ENCODE measurements at regions not wholly inside any gene's neighbourhood (a gene's known extent, or its start where the extent isn't known, plus 50 kb on each side); places are given as distances from the start of the nearest gene placed in this dataset.
A peak's percentile ranks its signal among the peaks of the same experiment; 100 is the strongest.

- Histone ChIP-seq H3K27ac (ENCODE audit: low read depth, low read length) (no peak overlapping the region), H3K4me3 (ENCODE audit: low read depth, low read length) (no peak overlapping the region), H3K9me3 (ENCODE audit: control insufficient read depth, insufficient read depth, low read length) (no peaks in the 10 kb centered on the region), H3K4me1 (ENCODE audit: control insufficient read depth, insufficient read depth, low read length) (no peaks in the 10 kb centered on the region), H3K36me3 (ENCODE audit: control insufficient read depth, insufficient read depth, low read length) (no peaks in the 10 kb centered on the region), H3K27me3 (ENCODE audit: control insufficient read depth, insufficient read depth, low read length) (no peaks in the 10 kb centered on the region)
- no peak for DNase-seq (ENCODE audit: low read depth in 4 of 6, low spot score in 6 of 6)
- WGBS (ENCODE audit: insufficient coverage): 83% methylated on average over 1 of the region's 2 CpGs
Observed at GRCh38 chr3:22156868-22157267, 405.9 kb upstream of the ZNF385D start.

- no peaks in the 10 kb centered on the region for H3K36me3 ChIP-seq (ENCODE audit: control insufficient read depth, insufficient read depth, low read length)
- no peaks in the 10 kb centered on the region for H3K27me3 ChIP-seq (ENCODE audit: control insufficient read depth, insufficient read depth, low read length)
- H3K4me1 ChIP-seq (ENCODE audit: control insufficient read depth, insufficient read depth, low read length): no peaks in the 10 kb centered on the region
- no peak overlapping the region for H3K4me3 ChIP-seq (ENCODE audit: low read depth, low read length)
- no peak for DNase-seq (ENCODE audit: low read depth in 4 of 6, low spot score in 6 of 6)
- no peaks in the 10 kb centered on the region for H3K9me3 ChIP-seq (ENCODE audit: control insufficient read depth, insufficient read depth, low read length)
- no peak overlapping the region for H3K27ac ChIP-seq (ENCODE audit: low read depth, low read length)
- no CpG with 5 or more reads among the region's 4 CpGs for WGBS (ENCODE audit: insufficient coverage)
Observed at GRCh38 chr3:22157848-22158247, 406.8 kb upstream of the ZNF385D start.

GRCh38 chr3:22159004-22159695 is 408.1 kb upstream of the ZNF385D start:
- H3K9me3 ChIP-seq (ENCODE audit: control insufficient read depth, insufficient read depth, low read length): no peaks in the 10 kb centered on the region
- H3K27ac ChIP-seq (ENCODE audit: low read depth, low read length): no peak overlapping the region
- H3K4me3 ChIP-seq (ENCODE audit: low read depth, low read length): no peak overlapping the region
- no peaks in the 10 kb centered on the region for H3K36me3 ChIP-seq (ENCODE audit: control insufficient read depth, insufficient read depth, low read length)
- H3K27me3 ChIP-seq (ENCODE audit: control insufficient read depth, insufficient read depth, low read length): no peaks in the 10 kb centered on the region
- WGBS (ENCODE audit: insufficient coverage): 90% methylated on average over 1 of the region's 5 CpGs
- H3K4me1 ChIP-seq (ENCODE audit: control insufficient read depth, insufficient read depth, low read length): no peaks in the 10 kb centered on the region
- DNase-seq (ENCODE audit: low read depth in 4 of 6, low spot score in 6 of 6): no peak

- no peak for DNase-seq (ENCODE audit: low read depth in 4 of 6, low spot score in 6 of 6)
- Histone ChIP-seq H3K4me3 (ENCODE audit: low read depth, low read length) (no peak overlapping the region), H3K9me3 (ENCODE audit: control insufficient read depth, insufficient read depth, low read length) (no peaks in the 10 kb centered on the region), H3K27me3 (ENCODE audit: control insufficient read depth, insufficient read depth, low read length) (no peaks in the 10 kb centered on the region), H3K36me3 (ENCODE audit: control insufficient read depth, insufficient read depth, low read length) (no peaks in the 10 kb centered on the region), H3K27ac (ENCODE audit: low read depth, low read length) (no peak overlapping the region), H3K4me1 (ENCODE audit: control insufficient read depth, insufficient read depth, low read length) (no peaks in the 10 kb centered on the region)
Observed at GRCh38 chr3:22161315-22161714, 410.3 kb upstream of the ZNF385D start.

- Histone ChIP-seq H3K27ac (ENCODE audit: low read depth, low read length) (no peak overlapping the region), H3K27me3 (ENCODE audit: control insufficient read depth, insufficient read depth, low read length) (no peaks in the 10 kb centered on the region), H3K4me1 (ENCODE audit: control insufficient read depth, insufficient read depth, low read length) (no peaks in the 10 kb centered on the region), H3K9me3 (ENCODE audit: control insufficient read depth, insufficient read depth, low read length) (no peaks in the 10 kb centered on the region), H3K4me3 (ENCODE audit: low read depth, low read length) (no peak overlapping the region), H3K36me3 (ENCODE audit: control insufficient read depth, insufficient read depth, low read length) (no peaks in the 10 kb centered on the region)
- WGBS (ENCODE audit: insufficient coverage): no CpG with 5 or more reads among the region's 1 CpG
- DNase-seq (ENCODE audit: low read depth in 4 of 6, low spot score in 6 of 6): no peak
Observed at GRCh38 chr3:22170370-22170769, 419.4 kb upstream of the ZNF385D start.

- H3K27ac ChIP-seq (ENCODE audit: low read depth, low read length): no peak overlapping the region
- no peak overlapping the region for H3K4me3 ChIP-seq (ENCODE audit: low read depth, low read length)
- no peaks in the 10 kb centered on the region for H3K9me3 ChIP-seq (ENCODE audit: control insufficient read depth, insufficient read depth, low read length)
- H3K4me1 ChIP-seq (ENCODE audit: control insufficient read depth, insufficient read depth, low read length): no peaks in the 10 kb centered on the region
- DNase-seq (ENCODE audit: low read depth in 4 of 6, low spot score in 6 of 6): no peak
- no peaks in the 10 kb centered on the region for H3K27me3 ChIP-seq (ENCODE audit: control insufficient read depth, insufficient read depth, low read length)
- WGBS (ENCODE audit: insufficient coverage): no CpG with 5 or more reads among the region's 4 CpGs
- no peaks in the 10 kb centered on the region for H3K36me3 ChIP-seq (ENCODE audit: control insufficient read depth, insufficient read depth, low read length)
Observed at GRCh38 chr3:22172964-22173363, 422.0 kb upstream of the ZNF385D start.

GRCh38 chr3:22175947-22176346 is 424.9 kb upstream of the ZNF385D start:
- Histone ChIP-seq H3K27ac (ENCODE audit: low read depth, low read length) (no peak overlapping the region), H3K4me1 (ENCODE audit: control insufficient read depth, insufficient read depth, low read length) (no peaks in the 10 kb centered on the region), H3K4me3 (ENCODE audit: low read depth, low read length) (no peak overlapping the region), H3K9me3 (ENCODE audit: control insufficient read depth, insufficient read depth, low read length) (no peaks in the 10 kb centered on the region), H3K36me3 (ENCODE audit: control insufficient read depth, insufficient read depth, low read length) (no peaks in the 10 kb centered on the region), H3K27me3 (ENCODE audit: control insufficient read depth, insufficient read depth, low read length) (no peaks in the 10 kb centered on the region)
- peak in 3 of 6 donors; percentile 12 to 78 (median 14) for DNase-seq (ENCODE audit: low read depth in 4 of 6, low spot score in 6 of 6)
- WGBS (ENCODE audit: insufficient coverage): no CpG with 5 or more reads among the region's 1 CpG

GRCh38 chr3:22176911-22177310 is 425.9 kb upstream of the ZNF385D start:
- Histone ChIP-seq H3K36me3 (ENCODE audit: control insufficient read depth, insufficient read depth, low read length) (no peaks in the 10 kb centered on the region), H3K27me3 (ENCODE audit: control insufficient read depth, insufficient read depth, low read length) (no peaks in the 10 kb centered on the region), H3K27ac (ENCODE audit: low read depth, low read length) (no peak overlapping the region), H3K4me1 (ENCODE audit: control insufficient read depth, insufficient read depth, low read length) (no peaks in the 10 kb centered on the region), H3K9me3 (ENCODE audit: control insufficient read depth, insufficient read depth, low read length) (no peaks in the 10 kb centered on the region), H3K4me3 (ENCODE audit: low read depth, low read length) (no peak overlapping the region)
- peak in 1 of 6 donors; percentile 30 for DNase-seq (ENCODE audit: low read depth in 4 of 6, low spot score in 6 of 6)
- WGBS (ENCODE audit: insufficient coverage): 50% methylated on average over 1 of the region's 3 CpGs

GRCh38 chr3:22189616-22190015 is 438.6 kb upstream of the ZNF385D start:
- Histone ChIP-seq H3K27ac (ENCODE audit: low read depth, low read length) (no peak overlapping the region), H3K4me1 (ENCODE audit: control insufficient read depth, insufficient read depth, low read length) (no peaks in the 10 kb centered on the region), H3K27me3 (ENCODE audit: control insufficient read depth, insufficient read depth, low read length) (no peaks in the 10 kb centered on the region), H3K36me3 (ENCODE audit: control insufficient read depth, insufficient read depth, low read length) (no peaks in the 10 kb centered on the region), H3K4me3 (ENCODE audit: low read depth, low read length) (no peak overlapping the region), H3K9me3 (ENCODE audit: control insufficient read depth, insufficient read depth, low read length) (no peaks in the 10 kb centered on the region)
- DNase-seq (ENCODE audit: low read depth in 4 of 6, low spot score in 6 of 6): no peak

- no peak for DNase-seq (ENCODE audit: low read depth in 4 of 6, low spot score in 6 of 6)
- H3K4me1 ChIP-seq (ENCODE audit: control insufficient read depth, insufficient read depth, low read length): no peaks in the 10 kb centered on the region
- H3K4me3 ChIP-seq (ENCODE audit: low read depth, low read length): no peak overlapping the region
- no peaks in the 10 kb centered on the region for H3K36me3 ChIP-seq (ENCODE audit: control insufficient read depth, insufficient read depth, low read length)
- no peak overlapping the region for H3K27ac ChIP-seq (ENCODE audit: low read depth, low read length)
- H3K27me3 ChIP-seq (ENCODE audit: control insufficient read depth, insufficient read depth, low read length): no peaks in the 10 kb centered on the region
- no peaks in the 10 kb centered on the region for H3K9me3 ChIP-seq (ENCODE audit: control insufficient read depth, insufficient read depth, low read length)
- WGBS (ENCODE audit: insufficient coverage): 83% methylated on average over 1 of the region's 1 CpG
Observed at GRCh38 chr3:22199095-22199494, 448.1 kb upstream of the ZNF385D start.
